Activated CD4-positive, alpha-beta T cell treated with anti-CD3 and anti-CD28 coated beads, Interleukin-2, amount 50 U/mL, for 16 hours (primary cell): ENCODE measurements at regions not wholly inside any gene's neighbourhood (a gene's known extent, or its start where the extent isn't known, plus 50 kb on each side); places are given as distances from the start of the nearest gene placed in this dataset.

Experiments
- DNase-seq: peaks from one replicate; pipeline ENCODE4 v3.0.0-alpha.2; 2020

GRCh38 chr19:29400917-29401711, 124.7 kb upstream of the VSTM2B start:
- DNase-seq, result no peak

GRCh38 chr19:29401712-29402421, 123.9 kb upstream of the VSTM2B start:
- DNase-seq, result no peak

- no peak for DNase-seq
Observed at GRCh38 chr19:29402563-29402962, 123.2 kb upstream of the VSTM2B start.

GRCh38 chr19:29404015-29404414, 121.8 kb upstream of the VSTM2B start:
- DNase-seq, result no peak

GRCh38 chr19:29404951-29405727, 120.7 kb upstream of the VSTM2B start:
- no peak for DNase-seq

- DNase-seq, result no peak
Observed at GRCh38 chr19:29405728-29405995, 120.1 kb upstream of the VSTM2B start.

GRCh38 chr19:29409076-29409862, 116.5 kb upstream of the VSTM2B start:
- DNase-seq, result no peak

GRCh38 chr19:29410601-29411000, 115.2 kb upstream of the VSTM2B start:
- DNase-seq, result no peak

GRCh38 chr19:29411113-29411581, 114.6 kb upstream of the VSTM2B start:
- DNase-seq, result no peak

GRCh38 chr19:29413435-29413834, 112.4 kb upstream of the VSTM2B start:
- DNase-seq, result no peak

GRCh38 chr19:29415507-29415906, 110.3 kb upstream of the VSTM2B start:
- no peak for DNase-seq

GRCh38 chr19:29417048-29417447, 108.7 kb upstream of the VSTM2B start:
- no peak for DNase-seq

- DNase-seq, result no peak
Observed at GRCh38 chr19:29418201-29418600, 107.6 kb upstream of the VSTM2B start.

- no peak for DNase-seq
Observed at GRCh38 chr19:29420065-29420464, 105.7 kb upstream of the VSTM2B start.

GRCh38 chr19:29420482-29421195, 105.2 kb upstream of the VSTM2B start:
- DNase-seq, result no peak

- DNase-seq, result no peak
Observed at GRCh38 chr19:29421196-29421545, 104.6 kb upstream of the VSTM2B start.

- DNase-seq, result no peak
Observed at GRCh38 chr19:29422047-29422446, 103.7 kb upstream of the VSTM2B start.

GRCh38 chr19:29422486-29423085, 103.2 kb upstream of the VSTM2B start:
- no peak for DNase-seq

- DNase-seq, result no peak
Observed at GRCh38 chr19:29428071-29428470, 97.7 kb upstream of the VSTM2B start.

GRCh38 chr19:29429021-29429420, 96.8 kb upstream of the VSTM2B start:
- no peak for DNase-seq

GRCh38 chr19:29429581-29429980, 96.2 kb upstream of the VSTM2B start:
- DNase-seq, result no peak

GRCh38 chr19:29431332-29431731, 94.5 kb upstream of the VSTM2B start:
- DNase-seq, result no peak
